ENCODE measurements at regions not wholly inside any gene's neighbourhood (a gene's known extent, or its start where the extent isn't known, plus 50 kb on each side); places are given as distances from the start of the nearest gene placed in this dataset.
A peak's percentile ranks its signal among the peaks of the same experiment; 100 is the strongest.

GRCh38 chr4:32988165-32988811 is 2268.1 kb downstream of the PCDH7 start:
- DNase-seq (ENCODE audit: low read depth) = no peak

- no peak for DNase-seq (ENCODE audit: low read depth)
These were observed 2271.5 kb downstream of the PCDH7 start for GRCh38 chr4:32991663-32992062.

GRCh38 chr4:32994981-32995881 is 2275.1 kb downstream of the PCDH7 start:
- DNase-seq (ENCODE audit: low read depth) = no peak

GRCh38 chr4:33013282-33013681 is 2293.1 kb downstream of the PCDH7 start:
- no peak for DNase-seq (ENCODE audit: low read depth)

- no peak for DNase-seq (ENCODE audit: low read depth)
These were observed 2305.1 kb downstream of the PCDH7 start for GRCh38 chr4:33025236-33025635.

- DNase-seq (ENCODE audit: low read depth) = no peak
These were observed 2309.8 kb downstream of the PCDH7 start for GRCh38 chr4:33029976-33030375.

GRCh38 chr4:33031328-33031727 is 2311.2 kb downstream of the PCDH7 start:
- DNase-seq (ENCODE audit: low read depth) = no peak

- DNase-seq (ENCODE audit: low read depth) = no peak
These were observed 2317.3 kb downstream of the PCDH7 start for GRCh38 chr4:33037464-33037863.

GRCh38 chr4:33045334-33045733 is 2325.2 kb downstream of the PCDH7 start:
- no peak for DNase-seq (ENCODE audit: low read depth)

GRCh38 chr4:33052241-33052640 is 2332.1 kb downstream of the PCDH7 start:
- DNase-seq (ENCODE audit: low read depth) = peak; percentile 22

GRCh38 chr4:33054161-33054560 is 2334.0 kb downstream of the PCDH7 start:
- DNase-seq (ENCODE audit: low read depth) = no peak

GRCh38 chr4:33054656-33055196 is 2334.6 kb downstream of the PCDH7 start:
- peak; percentile 13 for DNase-seq (ENCODE audit: low read depth)

- DNase-seq (ENCODE audit: low read depth) = no peak
These were observed 2337.6 kb downstream of the PCDH7 start for GRCh38 chr4:33057736-33058135.

- DNase-seq (ENCODE audit: low read depth) = no peak
These were observed 2338.8 kb downstream of the PCDH7 start for GRCh38 chr4:33058998-33059397.

GRCh38 chr4:33060674-33061542 is 2340.7 kb downstream of the PCDH7 start:
- DNase-seq (ENCODE audit: low read depth) = peak; percentile 68

GRCh38 chr4:33061727-33062126 is 2341.6 kb downstream of the PCDH7 start:
- DNase-seq (ENCODE audit: low read depth) = no peak

GRCh38 chr4:33062155-33062806 is 2342.1 kb downstream of the PCDH7 start:
- no peak for DNase-seq (ENCODE audit: low read depth)

GRCh38 chr4:33063241-33063640 is 2343.1 kb downstream of the PCDH7 start:
- peak; percentile 91 for DNase-seq (ENCODE audit: low read depth)

- peak; percentile 9 for DNase-seq (ENCODE audit: low read depth)
These were observed 2344.1 kb downstream of the PCDH7 start for GRCh38 chr4:33064238-33064637.

GRCh38 chr4:33065749-33066148 is 2345.6 kb downstream of the PCDH7 start:
- no peak for DNase-seq (ENCODE audit: low read depth)

GRCh38 chr4:33067221-33067620 is 2347.1 kb downstream of the PCDH7 start:
- DNase-seq (ENCODE audit: low read depth) = peak; percentile 47

- no peak for DNase-seq (ENCODE audit: low read depth)
These were observed 2348.4 kb downstream of the PCDH7 start for GRCh38 chr4:33068539-33068938.

Data from EH (cell line).